ENCODE measurements at regions not wholly inside any gene's neighbourhood (a gene's known extent, or its start where the extent isn't known, plus 50 kb on each side); places are given as distances from the start of the nearest gene placed in this dataset.

- no peak for TF ChIP-seq CTCF (IDR thresholded peaks at IDR 0.05; ENCODE audit: control extremely low read depth, extremely low read depth, low read depth, missing control alignments)
- DNase-seq (ENCODE audit: extremely low spot score): no peak
- CTCF ChIA-PET: interaction anchor here (1.0 kb wide), 1 partner anchor 19 kb away, joined by 3 read pairs; no protein-coding TSS in a partner anchor
- POLR2A ChIA-PET: no interaction called here
Measured at GRCh38 chr11:80960381-80961029, 1519.7 kb upstream of the TENM4 start.

GRCh38 chr11:80959751-80960150 lies 1518.9 kb upstream of the TENM4 start:
- ChIA-PET POLR2A (no interaction called here), CTCF (interaction anchor here (1.0 kb wide), 1 partner anchor 18 kb away, joined by 3 read pairs; no protein-coding TSS in a partner anchor)
- TF ChIP-seq CTCF (IDR thresholded peaks at IDR 0.05; ENCODE audit: control extremely low read depth, extremely low read depth, low read depth, missing control alignments): no peak
- no peak for DNase-seq (ENCODE audit: extremely low spot score)

GRCh38 chr11:80958987-80959386 lies 1518.2 kb upstream of the TENM4 start:
- TF ChIP-seq CTCF (IDR thresholded peaks at IDR 0.05; ENCODE audit: control extremely low read depth, extremely low read depth, low read depth, missing control alignments): no peak
- POLR2A ChIA-PET: no interaction called here
- CTCF ChIA-PET: interaction anchor here (1.4 kb wide), 1 partner anchor 17 kb away, joined by 3 read pairs; no protein-coding TSS in a partner anchor
- no peak for DNase-seq (ENCODE audit: extremely low spot score)

GRCh38 chr11:80958361-80958760 lies 1517.5 kb upstream of the TENM4 start:
- no peak for DNase-seq (ENCODE audit: extremely low spot score)
- CTCF ChIA-PET: interaction anchor here (1.4 to 1.7 kb wide), 2 partner anchors 9 to 18 kb away, joined by 3 to 6 read pairs; no protein-coding TSS in a partner anchor
- no peak for TF ChIP-seq CTCF (IDR thresholded peaks at IDR 0.05; ENCODE audit: control extremely low read depth, extremely low read depth, low read depth, missing control alignments)
- POLR2A ChIA-PET: no interaction called here

GRCh38 chr11:80955588-80955987 lies 1514.8 kb upstream of the TENM4 start:
- POLR2A ChIA-PET: no interaction called here
- TF ChIP-seq CTCF (IDR thresholded peaks at IDR 0.05; ENCODE audit: control extremely low read depth, extremely low read depth, low read depth, missing control alignments): no peak
- DNase-seq (ENCODE audit: extremely low spot score): no peak
- CTCF ChIA-PET: interaction anchor here (1.2 kb wide), 1 partner anchor 8 kb away, joined by 3 read pairs; no protein-coding TSS in a partner anchor

GRCh38 chr11:80948781-80949180 lies 1508.0 kb upstream of the TENM4 start:
- CTCF ChIA-PET: no interaction called here
- POLR2A ChIA-PET: no interaction called here
- no peak for TF ChIP-seq CTCF (IDR thresholded peaks at IDR 0.05; ENCODE audit: control extremely low read depth, extremely low read depth, low read depth, missing control alignments)
- DNase-seq (ENCODE audit: extremely low spot score): no peak
